UCSD-AML1 (cell line): ENCODE measurements at regions not wholly inside any gene's neighbourhood (a gene's known extent, or its start where the extent isn't known, plus 50 kb on each side); places are given as distances from the start of the nearest gene placed in this dataset.

Experiments
- DNase-seq: peaks from one replicate; lab custom pipeline; 2025; ENCODE audit not compliant: unreplicated experiment; lab: John Stamatoyannopoulos, UW

- DNase-seq = no peak
Observed at GRCh38 chr15:95588056-95588455, 742.4 kb upstream of the NR2F2 start.

DNA sequence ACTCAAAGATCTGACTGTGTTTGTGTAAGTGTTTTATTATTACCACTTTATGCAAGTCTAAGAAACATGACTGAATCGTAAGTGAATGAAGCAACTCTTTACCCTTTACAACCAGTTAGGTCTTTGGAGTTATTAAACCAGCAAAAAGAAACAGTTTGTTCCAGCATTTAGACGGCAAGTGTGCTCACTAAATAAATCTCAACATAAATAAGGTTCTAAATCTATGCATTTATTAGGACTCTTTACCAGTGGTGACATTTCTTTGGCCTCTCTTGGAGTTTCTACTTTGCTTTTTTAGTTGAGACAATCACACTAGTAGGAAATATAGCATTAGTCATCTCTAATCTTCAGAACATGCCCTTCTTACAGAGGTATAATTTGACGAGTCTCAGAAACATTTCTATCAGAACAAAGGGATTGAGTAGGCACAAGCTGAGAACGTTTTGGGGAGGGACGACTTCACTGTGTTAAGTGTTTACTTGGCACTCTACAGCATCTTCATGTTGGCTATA, 739.9 kb upstream of the NR2F2 start:
- no peak for DNase-seq

- no peak for DNase-seq
Observed at GRCh38 chr15:95591270-95591669, 739.2 kb upstream of the NR2F2 start.

GRCh38 chr15:95591886-95592285, 738.6 kb upstream of the NR2F2 start:
- no peak for DNase-seq

DNA sequence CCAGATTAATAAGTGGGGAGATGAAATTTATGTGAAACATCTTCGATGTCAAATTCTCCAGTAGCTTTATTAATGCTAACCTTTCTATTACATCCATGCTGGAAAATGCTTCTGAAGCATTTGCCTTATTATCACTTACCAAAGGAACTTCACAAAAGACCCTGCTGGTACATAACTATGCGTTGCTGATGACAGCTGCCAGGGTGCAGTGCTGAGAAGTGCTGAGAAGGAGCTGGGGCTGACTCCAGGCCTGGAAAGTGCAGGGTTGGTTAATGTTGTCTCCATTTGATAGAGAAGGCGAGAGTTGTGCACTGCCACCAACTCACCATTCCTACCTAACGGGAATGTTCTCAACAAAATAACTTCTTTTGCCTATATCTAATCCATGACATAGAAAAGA, 736.0 kb upstream of the NR2F2 start:
- DNase-seq = no peak

DNA sequence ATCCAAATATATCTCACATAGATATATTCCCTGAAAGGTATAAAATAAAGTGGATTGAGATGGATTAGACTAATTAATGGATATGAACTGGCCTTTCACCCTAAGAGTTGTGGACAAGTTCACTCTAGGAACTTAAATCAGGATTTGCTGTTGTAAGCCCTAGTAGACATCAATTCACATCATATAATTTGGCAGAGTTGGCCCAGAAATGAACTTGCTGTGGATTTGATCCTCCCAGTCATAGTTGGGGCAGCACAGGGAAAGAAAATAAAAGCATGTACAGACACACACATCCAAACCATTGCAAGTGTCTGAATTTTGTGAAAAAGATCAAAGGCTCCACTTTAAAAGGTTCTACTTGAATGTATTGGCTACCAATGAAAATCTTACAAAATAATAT, 734.7 kb upstream of the NR2F2 start:
- DNase-seq = no peak

DNA sequence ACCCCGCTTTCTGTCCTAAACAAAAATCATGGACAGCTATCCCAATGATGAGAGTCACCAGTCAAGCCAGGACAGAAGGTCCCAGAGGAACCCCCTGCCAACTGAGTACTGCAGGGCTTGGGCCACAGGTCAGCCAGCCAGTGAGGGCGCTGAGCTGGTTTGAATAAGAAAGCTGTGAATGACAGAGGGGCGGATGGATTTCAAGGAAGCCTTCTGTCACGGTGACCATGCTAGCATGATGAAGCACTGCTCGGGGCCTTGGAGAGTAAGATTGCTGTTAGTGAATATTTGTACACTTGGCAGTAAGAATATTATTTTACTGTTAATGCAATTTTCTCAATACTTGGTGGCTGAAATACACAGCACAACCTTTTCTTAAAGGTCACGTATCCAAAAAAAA, 734.0 kb upstream of the NR2F2 start:
- DNase-seq = no peak

DNA sequence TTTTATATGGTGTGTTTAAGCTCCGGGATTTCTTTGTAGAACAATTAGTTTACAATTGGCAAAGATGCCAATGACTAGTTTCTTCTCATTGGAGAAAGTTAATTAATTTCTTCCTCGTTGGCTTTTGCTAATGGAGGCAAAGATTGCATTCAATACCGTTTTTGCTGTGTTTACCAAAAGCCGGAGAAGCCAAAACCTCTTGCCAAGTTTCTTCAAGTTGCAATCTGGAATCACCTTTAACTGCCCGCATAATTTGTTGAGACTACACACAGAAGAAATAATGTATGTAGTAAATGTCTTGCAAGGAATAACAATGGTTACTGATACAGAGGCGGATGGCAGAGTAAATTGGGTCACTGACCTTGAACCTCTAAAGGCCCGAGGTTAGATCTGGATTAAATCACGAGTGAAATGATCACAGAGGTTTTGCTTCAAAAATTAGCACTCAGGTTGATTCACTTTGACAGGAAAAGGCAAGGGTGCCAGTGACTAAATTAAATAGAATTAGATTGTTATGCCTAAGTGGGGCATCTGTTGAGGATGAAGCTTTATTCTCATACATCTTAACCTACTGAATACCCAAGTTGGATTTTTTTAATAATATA, 732.1 kb upstream of the NR2F2 start:
- no peak for DNase-seq

GRCh38 chr15:95600367-95600766, 730.1 kb upstream of the NR2F2 start:
- no peak for DNase-seq

DNA sequence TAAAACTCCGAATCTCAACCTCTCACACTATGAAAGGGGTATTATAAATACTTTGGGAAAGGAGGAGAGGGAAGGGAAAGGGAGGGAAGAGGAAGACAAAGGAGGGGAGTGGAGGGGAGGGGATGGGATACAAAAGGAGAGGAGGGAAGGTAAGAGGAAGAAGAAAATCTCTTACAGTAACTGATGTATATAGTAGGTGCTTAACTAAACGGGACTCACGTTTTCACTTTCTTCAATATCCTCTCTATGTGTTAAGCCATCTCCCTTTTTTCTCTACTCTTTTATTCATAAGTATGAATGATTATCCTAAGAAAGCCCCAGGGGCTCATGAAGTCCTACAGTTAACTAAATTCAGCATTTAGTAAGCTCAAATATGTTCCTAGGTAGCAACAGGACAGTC, 729.6 kb upstream of the NR2F2 start:
- DNase-seq = no peak

DNA sequence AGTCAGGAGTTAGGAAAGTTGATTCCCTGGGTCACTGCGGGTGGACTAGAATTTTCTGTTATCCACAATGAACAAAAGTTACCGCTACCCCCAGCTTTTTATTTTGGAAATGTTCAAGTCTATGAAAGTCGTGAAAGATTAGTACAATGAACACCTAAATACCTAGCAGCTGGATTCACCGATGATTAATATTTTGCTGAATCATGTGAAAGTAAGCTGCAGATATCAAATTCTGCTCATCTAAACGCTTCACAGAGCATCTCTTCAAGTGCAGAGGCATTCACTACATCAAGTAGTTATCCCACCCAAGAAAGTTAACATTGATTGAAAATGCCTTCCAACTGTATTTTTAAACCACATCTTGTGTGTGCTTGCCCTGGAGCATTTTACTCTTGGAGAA, 729.0 kb upstream of the NR2F2 start:
- no peak for DNase-seq

DNA sequence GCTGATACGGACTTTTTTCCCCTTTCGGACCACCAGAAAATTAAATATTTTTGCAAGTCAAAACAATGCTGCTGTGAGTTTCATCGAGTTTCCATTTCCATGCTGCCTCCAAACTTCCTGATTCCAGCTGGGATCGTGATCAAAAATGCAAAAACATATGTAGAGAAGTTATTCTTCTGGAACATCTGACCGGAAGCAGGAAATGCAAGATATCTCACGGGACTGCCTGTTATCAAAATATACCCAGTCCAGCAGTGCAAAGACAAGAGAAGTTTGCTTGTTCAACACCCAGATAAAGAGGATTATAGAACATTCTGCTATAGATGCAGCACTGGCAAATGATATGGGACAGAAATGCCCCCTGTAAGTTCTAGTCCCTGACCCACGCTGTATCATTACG, 726.7 kb upstream of the NR2F2 start:
- no peak for DNase-seq

DNA sequence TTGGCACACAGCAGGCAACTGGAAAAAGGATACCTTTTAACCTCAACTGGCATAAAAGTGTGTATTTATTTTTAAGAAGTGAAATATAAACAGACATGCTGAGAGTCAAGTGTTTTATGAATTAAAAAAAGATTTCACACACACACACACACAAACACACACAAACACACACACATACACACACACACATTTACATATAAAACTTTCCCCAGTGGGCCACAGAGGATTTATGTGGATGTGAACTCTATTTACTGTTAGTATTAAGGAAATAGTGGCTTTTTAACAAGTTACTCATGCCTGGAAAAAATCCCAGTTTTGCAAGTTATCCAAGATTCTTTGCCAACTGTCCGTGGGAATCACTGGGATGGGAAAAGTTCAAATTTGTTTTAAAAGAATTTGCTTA, 725.9 kb upstream of the NR2F2 start:
- DNase-seq = no peak

- no peak for DNase-seq
Observed at GRCh38 chr15:95605098-95605497, 725.4 kb upstream of the NR2F2 start.

GRCh38 chr15:95606551-95606950, 723.9 kb upstream of the NR2F2 start:
- no peak for DNase-seq

- DNase-seq = no peak
Observed at GRCh38 chr15:95608371-95608770, 722.1 kb upstream of the NR2F2 start.

DNA sequence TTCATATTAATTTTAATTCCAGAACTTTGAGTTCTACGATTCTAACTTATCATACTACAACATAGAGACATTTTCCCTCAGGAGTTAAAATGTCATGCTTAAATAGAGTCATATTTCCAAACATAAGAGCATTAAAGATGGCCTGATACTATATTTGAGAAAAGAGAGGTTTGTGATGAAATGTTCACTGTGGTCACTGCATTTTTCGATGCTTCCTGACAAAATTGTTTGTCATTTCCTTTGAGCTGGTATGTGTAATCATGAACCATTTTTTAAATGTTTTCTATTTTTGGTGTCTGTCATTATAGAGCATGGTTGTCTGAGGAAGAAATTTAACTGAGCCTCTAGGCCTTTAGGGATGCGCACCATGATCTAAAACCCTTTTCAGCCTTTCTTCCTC, 721.4 kb upstream of the NR2F2 start:
- DNase-seq = no peak

GRCh38 chr15:95610945-95611344, 719.6 kb upstream of the NR2F2 start:
- DNase-seq = no peak

DNA sequence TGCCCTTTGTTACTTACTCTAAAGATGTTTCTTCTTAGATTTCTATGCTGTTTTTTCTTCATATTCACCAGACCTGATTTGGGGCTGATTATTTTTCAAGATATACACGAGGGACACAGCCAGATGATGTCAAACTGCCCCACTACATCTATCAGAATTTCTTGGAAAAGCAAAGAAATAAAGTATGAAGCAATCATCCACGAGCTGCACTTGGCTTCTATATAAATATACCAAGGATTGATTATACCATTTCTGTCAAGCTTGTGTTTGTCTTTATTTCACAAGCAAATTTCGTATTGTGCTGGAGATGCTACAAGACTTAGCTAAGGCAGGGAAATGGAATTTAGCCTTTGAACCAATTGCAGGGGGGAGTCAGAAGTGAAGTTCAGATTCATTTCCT, 715.1 kb upstream of the NR2F2 start:
- no peak for DNase-seq

GRCh38 chr15:95616306-95616705, 714.2 kb upstream of the NR2F2 start:
- DNase-seq = no peak

DNA sequence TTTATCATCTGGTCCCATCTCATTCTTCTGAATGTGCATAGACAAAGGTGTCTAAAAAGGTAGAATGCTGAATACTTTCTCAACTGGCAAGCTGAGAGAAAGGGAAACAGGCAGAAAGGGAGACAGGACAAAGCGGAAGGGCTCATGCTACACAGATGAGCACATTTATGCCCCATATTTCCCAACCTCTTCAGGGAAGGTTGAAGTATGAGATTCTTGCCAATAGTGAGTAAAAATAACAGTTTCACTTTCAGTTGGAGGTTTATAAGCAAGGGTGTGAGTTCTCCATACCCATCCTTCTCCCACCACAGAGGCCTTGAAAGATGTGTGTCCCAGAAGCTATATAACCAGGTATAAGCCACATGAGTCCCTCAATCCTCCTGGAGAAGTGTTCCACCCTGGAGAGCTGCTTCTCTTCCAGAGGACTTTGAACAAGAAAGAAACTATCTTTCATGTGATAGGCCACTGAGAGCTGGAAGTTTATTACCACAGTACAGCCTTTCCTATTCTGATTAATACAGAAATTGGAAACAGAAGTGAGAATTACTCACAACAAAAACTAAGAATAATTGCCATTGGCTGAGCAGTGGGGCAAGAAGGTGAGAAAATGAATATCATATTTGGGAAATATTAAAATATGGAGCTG, 709.4 kb upstream of the NR2F2 start:
- no peak for DNase-seq

- DNase-seq = no peak
Observed at GRCh38 chr15:95622843-95623242, 707.7 kb upstream of the NR2F2 start.

DNA sequence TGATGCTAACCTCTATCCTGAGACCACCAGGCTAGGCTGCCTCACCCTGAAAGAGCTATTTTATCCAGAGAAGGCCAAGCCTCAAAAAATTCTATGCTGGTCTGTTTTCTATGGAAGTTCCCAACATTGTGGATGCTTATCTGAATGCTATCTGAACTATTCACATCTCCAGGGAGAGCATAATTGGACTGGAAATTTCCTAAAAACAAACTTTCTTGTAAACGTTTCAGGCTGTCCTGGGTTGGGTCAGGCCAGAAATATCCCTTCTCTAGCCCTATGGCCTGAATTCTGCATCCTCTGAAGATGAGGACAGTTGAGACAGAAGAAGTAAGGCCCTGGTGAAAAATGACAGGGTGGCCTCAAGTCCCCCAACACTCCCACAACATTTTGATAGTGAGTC, 706.4 kb upstream of the NR2F2 start:
- DNase-seq = no peak
